ENCODE measurements at regions not wholly inside any gene's neighbourhood (a gene's known extent, or its start where the extent isn't known, plus 50 kb on each side); places are given as distances from the start of the nearest gene placed in this dataset.

DNA sequence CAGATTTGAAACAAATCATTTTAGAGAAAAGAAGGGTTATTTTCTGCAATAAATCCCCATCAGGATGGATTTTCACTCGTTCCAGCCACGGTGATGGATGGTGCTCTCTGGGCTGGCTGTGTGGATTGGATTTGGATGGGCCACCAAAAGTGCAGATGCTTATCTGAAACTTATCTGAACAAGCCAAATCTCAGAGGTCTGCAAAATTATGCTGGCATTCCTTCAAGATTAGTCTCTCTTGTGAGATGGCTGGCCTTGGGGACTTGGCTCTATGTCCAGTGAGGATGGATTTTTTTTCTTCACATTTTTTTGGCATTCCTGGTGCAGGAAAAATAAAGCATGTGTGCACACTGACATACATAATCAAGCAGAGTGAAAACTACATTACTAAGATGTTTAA lies 341.9 kb downstream of the GXYLT1 start:
- TF ChIP-seq POLR2A (IDR thresholded peaks at IDR 0.05), result no peak
- TF ChIP-seq, protein P1, sequence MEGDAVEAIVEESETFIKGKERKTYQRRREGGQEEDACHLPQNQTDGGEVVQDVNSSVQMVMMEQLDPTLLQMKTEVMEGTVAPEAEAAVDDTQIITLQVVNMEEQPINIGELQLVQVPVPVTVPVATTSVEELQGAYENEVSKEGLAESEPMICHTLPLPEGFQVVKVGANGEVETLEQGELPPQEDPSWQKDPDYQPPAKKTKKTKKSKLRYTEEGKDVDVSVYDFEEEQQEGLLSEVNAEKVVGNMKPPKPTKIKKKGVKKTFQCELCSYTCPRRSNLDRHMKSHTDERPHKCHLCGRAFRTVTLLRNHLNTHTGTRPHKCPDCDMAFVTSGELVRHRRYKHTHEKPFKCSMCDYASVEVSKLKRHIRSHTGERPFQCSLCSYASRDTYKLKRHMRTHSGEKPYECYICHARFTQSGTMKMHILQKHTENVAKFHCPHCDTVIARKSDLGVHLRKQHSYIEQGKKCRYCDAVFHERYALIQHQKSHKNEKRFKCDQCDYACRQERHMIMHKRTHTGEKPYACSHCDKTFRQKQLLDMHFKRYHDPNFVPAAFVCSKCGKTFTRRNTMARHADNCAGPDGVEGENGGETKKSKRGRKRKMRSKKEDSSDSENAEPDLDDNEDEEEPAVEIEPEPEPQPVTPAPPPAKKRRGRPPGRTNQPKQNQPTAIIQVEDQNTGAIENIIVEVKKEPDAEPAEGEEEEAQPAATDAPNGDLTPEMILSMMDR (IDR thresholded peaks at IDR 0.05), result no peak
